ENCODE measurements at regions not wholly inside any gene's neighbourhood (a gene's known extent, or its start where the extent isn't known, plus 50 kb on each side); places are given as distances from the start of the nearest gene placed in this dataset.

DNA sequence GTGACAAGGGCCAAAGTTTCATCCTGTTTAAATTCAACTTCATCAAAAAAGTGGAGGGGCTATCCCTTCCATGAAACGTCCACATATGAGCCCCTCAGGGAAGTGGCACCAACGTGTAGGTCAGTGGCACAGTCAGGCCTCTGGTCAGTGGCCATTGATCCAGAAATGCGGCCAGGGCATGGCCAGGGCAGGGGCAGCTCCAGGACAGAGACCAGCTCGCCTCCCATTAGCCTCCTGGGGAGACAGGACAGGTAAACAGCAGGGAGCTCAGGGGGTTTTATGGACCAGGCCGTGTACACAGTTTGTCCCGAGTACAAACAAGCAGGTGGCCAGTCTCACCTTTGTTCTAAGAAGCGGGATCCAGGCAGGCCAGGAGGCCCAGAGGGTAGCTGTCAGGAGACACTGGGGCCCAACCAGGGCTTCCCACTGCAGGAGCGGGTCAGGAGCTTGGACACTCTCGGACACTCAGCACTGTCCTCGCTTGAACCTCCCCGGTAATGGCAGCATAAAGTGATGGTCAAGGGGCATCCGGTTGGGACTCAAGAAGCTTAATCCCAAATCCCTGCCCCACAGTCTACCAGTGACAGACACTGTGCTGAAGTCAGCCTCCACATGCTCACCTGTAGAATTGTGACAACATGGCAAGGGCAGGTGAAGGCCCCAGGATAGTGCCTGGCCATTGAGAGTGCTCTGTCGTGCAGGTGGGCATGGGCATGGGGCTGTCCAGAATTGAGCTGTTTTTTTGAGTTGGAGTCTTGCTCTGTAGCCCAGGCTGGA is 144.1 kb upstream of the ERRFI1 start:
- H3K79me2 ChIP-seq (ENCODE audit: insufficient read depth, low read length) = no peaks in the 10 kb centered on the region
- no peak overlapping the region for H2AFZ ChIP-seq (ENCODE audit: low read length)

DNA sequence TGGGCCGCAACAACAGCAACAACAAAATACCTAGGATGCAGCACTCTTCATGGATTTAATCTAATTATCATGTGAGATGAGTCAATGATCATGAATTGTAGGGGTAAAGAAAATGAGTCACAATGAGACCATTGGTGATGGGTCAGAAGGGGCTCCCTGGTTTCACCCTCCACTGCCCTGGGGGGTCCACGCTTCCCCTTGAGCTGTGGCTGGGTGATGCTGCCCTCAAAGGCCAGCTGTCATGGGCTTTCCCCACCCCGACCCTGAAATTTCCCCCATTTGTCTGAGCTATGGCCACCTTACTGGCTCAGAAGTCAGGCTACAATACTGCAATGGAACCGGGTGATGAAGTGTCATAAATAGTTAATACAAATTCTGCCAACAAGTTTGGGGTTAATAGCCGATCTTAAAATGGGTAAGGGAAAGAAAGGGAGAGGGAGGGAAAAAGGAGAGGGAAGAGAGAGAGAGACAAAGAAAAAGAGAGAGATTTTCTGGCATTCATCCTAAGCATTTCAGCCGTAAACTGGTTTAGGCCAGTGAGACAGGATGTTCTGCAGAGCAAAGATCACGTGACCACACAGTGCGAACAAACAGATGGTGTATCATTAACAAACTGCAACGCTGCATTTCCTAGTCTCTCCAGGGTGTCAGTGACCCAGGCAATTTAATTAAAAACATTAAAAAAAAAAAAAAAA is 143.4 kb upstream of the ERRFI1 start:
- no peaks in the 10 kb centered on the region for H4K20me1 ChIP-seq (ENCODE audit: insufficient read depth, low read length)
- no peaks in the 10 kb centered on the region for H3K27me3 ChIP-seq (ENCODE audit: insufficient read depth, low read length)
- no peak overlapping the region for H3K9ac ChIP-seq (ENCODE audit: low read length)
- H3K4me2 ChIP-seq (ENCODE audit: low read length) = no peak overlapping the region
- H3K4me3 ChIP-seq (ENCODE audit: low read depth, low read length, poor library complexity, severe bottlenecking) = no peak overlapping the region
- H3K27ac ChIP-seq (ENCODE audit: low read depth, low read length, poor library complexity, severe bottlenecking) = no peak overlapping the region
- H3K36me3 ChIP-seq (ENCODE audit: insufficient read depth, low read length) = no peaks in the 10 kb centered on the region
- H2AFZ ChIP-seq (ENCODE audit: low read length) = no peak overlapping the region
- H3K4me1 ChIP-seq (ENCODE audit: insufficient read depth, low read length, severe bottlenecking) = peaks cover 9% of the 10 kb centered on the region
- H3K79me2 ChIP-seq (ENCODE audit: insufficient read depth, low read length) = no peaks in the 10 kb centered on the region
- H3F3A ChIP-seq (ENCODE audit: insufficient read depth, low read length) = no peaks in the 10 kb centered on the region
- no peaks in the 10 kb centered on the region for H3K9me3 ChIP-seq (ENCODE audit: low read length)
- H3K9me2 ChIP-seq (ENCODE audit: low read depth, low read length) = no peaks in the 10 kb centered on the region
- TF ChIP-seq CTCF (IDR thresholded peaks at IDR 0.05; ENCODE audit: low read length) (no peak), EZH2 (IDR thresholded peaks at IDR 0.05; ENCODE audit: borderline replicate concordance, low read length) (no peak)

More for the DNA sequence above, 144.1 kb upstream of the ERRFI1 start:
- Histone ChIP-seq H3K27ac (ENCODE audit: low read depth, low read length, poor library complexity, severe bottlenecking) (no peak overlapping the region), H3K4me3 (ENCODE audit: low read depth, low read length, poor library complexity, severe bottlenecking) (no peak overlapping the region), H3K9me2 (ENCODE audit: low read depth, low read length) (no peaks in the 10 kb centered on the region), H3K27me3 (ENCODE audit: insufficient read depth, low read length) (no peaks in the 10 kb centered on the region), H3F3A (ENCODE audit: insufficient read depth, low read length) (no peaks in the 10 kb centered on the region), H4K20me1 (ENCODE audit: insufficient read depth, low read length) (no peaks in the 10 kb centered on the region), H3K36me3 (ENCODE audit: insufficient read depth, low read length) (no peaks in the 10 kb centered on the region), H3K4me1 (ENCODE audit: insufficient read depth, low read length, severe bottlenecking) (peaks cover 9% of the 10 kb centered on the region), H3K9me3 (ENCODE audit: low read length) (no peaks in the 10 kb centered on the region), H3K4me2 (ENCODE audit: low read length) (no peak overlapping the region), H3K9ac (ENCODE audit: low read length) (no peak overlapping the region)
- TF ChIP-seq CTCF (IDR thresholded peaks at IDR 0.05; ENCODE audit: low read length) = no peak
- no peak for TF ChIP-seq EZH2 (IDR thresholded peaks at IDR 0.05; ENCODE audit: borderline replicate concordance, low read length)

DNA sequence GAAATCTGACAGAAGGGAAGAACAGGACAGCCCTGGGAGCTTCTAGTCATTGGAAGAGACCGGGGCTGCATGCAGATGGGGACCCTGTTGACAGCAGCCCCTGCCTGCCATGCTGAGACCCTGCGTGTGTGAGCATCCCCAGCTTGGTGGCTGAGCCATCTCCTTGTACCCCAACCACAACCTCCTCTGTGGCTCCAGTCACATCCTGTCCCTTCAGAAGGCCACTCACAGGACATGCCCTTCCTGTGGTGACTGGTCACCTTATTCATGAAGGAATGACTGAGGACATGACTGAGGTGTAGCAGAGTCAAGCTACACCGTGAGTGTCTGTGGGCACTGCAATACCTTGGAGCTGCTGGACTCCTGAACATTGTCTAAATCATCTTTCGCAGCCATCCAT is 141.8 kb upstream of the ERRFI1 start:
- Histone ChIP-seq H3K9ac (ENCODE audit: low read length) (no peak overlapping the region), H4K20me1 (ENCODE audit: insufficient read depth, low read length) (no peaks in the 10 kb centered on the region), H3K9me2 (ENCODE audit: low read depth, low read length) (no peaks in the 10 kb centered on the region), H3K4me3 (ENCODE audit: low read depth, low read length, poor library complexity, severe bottlenecking) (no peak overlapping the region), H3K4me1 (ENCODE audit: insufficient read depth, low read length, severe bottlenecking) (peaks cover 9% of the 10 kb centered on the region), H3K36me3 (ENCODE audit: insufficient read depth, low read length) (no peaks in the 10 kb centered on the region), H3K27me3 (ENCODE audit: insufficient read depth, low read length) (no peaks in the 10 kb centered on the region), H3K79me2 (ENCODE audit: insufficient read depth, low read length) (no peaks in the 10 kb centered on the region), H3F3A (ENCODE audit: insufficient read depth, low read length) (no peaks in the 10 kb centered on the region), H3K9me3 (ENCODE audit: low read length) (no peaks in the 10 kb centered on the region), H3K4me2 (ENCODE audit: low read length) (no peak overlapping the region), H3K27ac (ENCODE audit: low read depth, low read length, poor library complexity, severe bottlenecking) (no peak overlapping the region), H2AFZ (ENCODE audit: low read length) (no peak overlapping the region)
- TF ChIP-seq EZH2 (IDR thresholded peaks at IDR 0.05; ENCODE audit: borderline replicate concordance, low read length) = no peak
- TF ChIP-seq CTCF (IDR thresholded peaks at IDR 0.05; ENCODE audit: low read length) = no peak
